Stimulated activated CD8-positive, alpha-beta memory T cell treated with anti-CD3 and anti-CD28 coated beads, Interleukin-2, amount 100 ng/mL, for 48 hours (primary cell): ENCODE measurements at regions not wholly inside any gene's neighbourhood (a gene's known extent, or its start where the extent isn't known, plus 50 kb on each side); places are given as distances from the start of the nearest gene placed in this dataset.
"Not testable (repeated sequence)": the region's sequence is repeated elsewhere in the genome, so short reads cannot be mapped to it uniquely, and the experiment has no call there.

Experiments used
- DNase-seq, 2 donors: peaks; one replicate each; pipeline ENCODE4 v3.0.0-alpha.2; 2020; ENCODE audit warnings: low read depth in 2 of 2

GRCh38 chr1:60274422-60275290, 201.1 kb upstream of the C1orf87 start:
- DNase-seq = no peak

DNA sequence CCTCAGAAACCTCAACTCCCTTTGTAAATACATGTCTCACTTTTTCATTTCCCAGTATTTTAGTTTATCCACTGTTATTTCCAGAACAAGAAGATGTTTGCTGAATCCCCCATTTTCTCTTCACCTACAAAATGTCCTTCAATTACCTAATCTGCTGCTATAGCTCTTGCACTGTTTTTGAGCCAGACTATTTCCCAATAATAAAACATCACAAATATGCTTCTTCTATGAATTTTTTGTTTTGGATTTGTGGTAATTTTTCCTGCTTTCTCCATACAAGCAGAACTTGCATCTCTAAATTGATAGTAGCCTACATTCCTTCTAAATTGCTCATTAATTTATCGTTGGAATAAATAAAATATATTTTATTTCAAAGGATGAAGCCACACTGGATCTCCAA, 199.6 kb upstream of the C1orf87 start:
- no peak for DNase-seq

GRCh38 chr1:60271041-60271440, 197.5 kb upstream of the C1orf87 start:
- DNase-seq = no peak

- no peak for DNase-seq
These were observed 194.9 kb upstream of the C1orf87 start for GRCh38 chr1:60268451-60268850.

GRCh38 chr1:60265560-60266535, 192.3 kb upstream of the C1orf87 start:
- DNase-seq = no peak

DNA sequence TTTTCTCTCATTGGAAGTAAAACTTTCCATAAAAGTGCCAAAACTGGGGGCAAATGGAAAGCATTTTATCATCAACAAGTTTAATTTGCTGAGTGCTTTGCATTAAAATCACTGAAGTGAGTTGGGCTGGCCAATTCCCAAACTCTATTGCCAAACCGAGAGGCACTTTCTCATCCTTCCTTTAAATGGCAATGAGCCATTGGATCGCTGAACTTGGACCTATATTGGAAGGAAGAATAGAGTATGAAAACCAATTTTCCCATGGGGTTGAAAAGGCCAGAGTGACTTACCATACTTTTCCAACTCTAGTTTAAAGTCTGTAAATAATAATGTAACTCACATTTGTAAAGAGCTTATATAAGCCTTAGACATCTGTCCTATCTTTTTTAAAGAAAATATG, 189.1 kb upstream of the C1orf87 start:
- DNase-seq = no peak

GRCh38 chr1:60257531-60257930, 184.0 kb upstream of the C1orf87 start:
- no peak for DNase-seq

DNA sequence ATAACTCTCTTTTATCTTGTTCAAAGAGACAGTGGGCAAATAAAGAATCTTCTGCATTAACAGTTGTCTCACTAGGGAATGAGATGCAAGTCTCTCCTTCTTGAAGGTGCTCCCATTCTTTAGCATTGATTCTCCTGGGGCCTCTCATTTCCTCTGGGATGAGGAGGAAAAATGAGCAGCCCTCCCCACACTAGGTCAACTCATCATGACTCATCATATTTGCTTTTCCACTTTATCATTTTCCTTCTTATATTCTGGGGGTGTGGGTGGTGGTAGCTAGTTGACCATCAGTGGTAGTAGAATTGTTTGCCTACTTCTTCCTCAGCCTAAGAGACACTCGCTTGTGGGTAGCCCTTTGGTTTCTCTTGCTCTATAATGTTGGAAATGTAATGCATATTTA, 182.0 kb upstream of the C1orf87 start:
- DNase-seq = no peak

DNA sequence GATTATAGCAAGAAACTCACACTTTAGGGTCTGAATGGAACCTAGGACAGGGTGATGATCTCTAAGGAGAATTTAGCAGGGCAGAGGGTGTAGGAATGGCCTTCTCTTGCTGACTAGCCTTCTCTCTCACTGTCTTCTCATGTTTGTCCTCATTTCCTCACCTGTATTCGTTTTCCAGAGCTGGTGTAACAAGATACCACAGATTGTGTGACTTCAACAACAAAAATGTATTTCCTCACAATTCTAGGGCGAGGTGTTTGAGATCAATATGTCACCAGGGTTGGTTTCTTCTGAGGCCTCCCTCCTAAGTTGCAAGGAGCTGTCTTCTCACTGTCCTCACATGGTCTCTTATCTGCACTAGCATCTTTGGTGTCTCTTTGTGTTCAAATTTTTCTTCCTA, 177.9 kb upstream of the C1orf87 start:
- no peak for DNase-seq

DNA sequence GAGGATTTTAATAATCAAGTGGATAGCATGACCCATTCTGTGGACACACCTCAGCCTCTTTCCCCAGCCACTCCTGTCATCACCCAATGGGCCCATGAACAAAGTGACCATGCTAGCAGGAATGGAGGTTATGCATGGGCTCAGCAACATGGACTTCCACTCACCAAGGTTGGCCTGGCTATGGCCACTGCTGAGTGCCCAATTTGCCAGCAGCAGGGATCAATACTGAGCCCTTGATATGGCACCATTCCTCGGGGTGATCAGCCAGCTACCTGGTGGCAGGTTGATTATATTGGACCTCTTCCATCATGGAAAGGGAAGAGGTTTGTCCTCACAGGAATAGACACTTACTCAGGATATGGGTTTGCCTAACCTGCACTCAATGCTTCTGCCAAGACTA, 173.9 kb upstream of the C1orf87 start:
- DNase-seq = not testable (repeated sequence)

DNA sequence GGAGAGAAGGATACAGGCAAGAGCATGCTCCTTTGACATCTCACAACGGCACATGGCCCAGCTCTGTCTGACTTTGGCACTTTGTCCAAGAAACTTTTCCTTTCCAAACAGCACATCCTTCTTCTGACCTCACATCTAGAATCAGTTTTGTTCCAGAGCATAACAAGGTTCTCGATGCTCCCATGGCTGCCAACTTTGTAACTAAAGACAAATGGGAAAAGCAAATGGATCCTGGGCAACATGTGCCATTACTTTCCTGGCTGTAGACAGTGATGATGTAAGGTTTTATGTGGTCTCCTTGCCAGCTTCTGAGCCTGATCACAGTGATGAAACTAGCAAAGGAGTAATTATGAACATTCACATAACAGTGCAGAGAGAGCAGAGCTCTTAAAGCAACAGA, 171.8 kb upstream of the C1orf87 start:
- DNase-seq = no peak

GRCh38 chr1:60244906-60245305, 171.3 kb upstream of the C1orf87 start:
- no peak for DNase-seq

DNA sequence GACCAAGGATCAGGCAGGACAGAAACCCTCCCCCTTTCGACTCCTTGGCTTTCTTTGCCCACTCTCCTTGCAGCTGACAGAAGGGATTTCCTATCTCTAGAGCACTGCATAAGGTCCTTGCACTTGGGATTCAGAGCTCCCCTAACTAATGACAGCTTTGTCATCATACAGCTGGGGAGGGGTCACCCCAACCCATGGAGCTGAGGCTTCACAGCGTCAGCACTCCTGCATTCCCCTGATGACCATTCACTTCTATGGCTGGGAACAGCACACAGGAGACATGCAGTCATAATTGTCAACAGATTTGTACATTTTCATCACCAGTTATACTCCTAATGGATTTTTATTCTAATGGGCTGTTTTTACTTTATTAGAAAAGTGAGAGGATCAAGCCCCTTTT, 161.7 kb upstream of the C1orf87 start:
- DNase-seq = no peak

DNA sequence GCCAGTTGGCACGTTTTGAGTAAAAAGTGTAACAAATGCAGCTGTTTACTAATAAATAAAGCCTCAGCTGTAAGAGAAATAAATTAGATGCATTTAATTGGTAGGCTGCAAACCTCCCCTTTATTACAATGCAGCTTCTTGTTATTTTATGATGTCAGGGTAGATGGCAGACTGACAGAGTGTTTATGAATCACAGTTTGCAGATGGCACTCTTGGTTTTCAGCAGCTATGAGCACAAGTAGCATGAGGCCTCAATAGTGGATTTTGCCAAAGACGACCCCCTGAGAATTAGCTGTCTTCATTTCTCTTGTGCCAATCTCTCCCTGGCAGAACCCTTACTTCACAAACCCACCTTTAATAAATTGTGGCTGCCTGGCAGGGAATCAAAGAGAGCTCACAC, 161.2 kb upstream of the C1orf87 start:
- no peak for DNase-seq

DNA sequence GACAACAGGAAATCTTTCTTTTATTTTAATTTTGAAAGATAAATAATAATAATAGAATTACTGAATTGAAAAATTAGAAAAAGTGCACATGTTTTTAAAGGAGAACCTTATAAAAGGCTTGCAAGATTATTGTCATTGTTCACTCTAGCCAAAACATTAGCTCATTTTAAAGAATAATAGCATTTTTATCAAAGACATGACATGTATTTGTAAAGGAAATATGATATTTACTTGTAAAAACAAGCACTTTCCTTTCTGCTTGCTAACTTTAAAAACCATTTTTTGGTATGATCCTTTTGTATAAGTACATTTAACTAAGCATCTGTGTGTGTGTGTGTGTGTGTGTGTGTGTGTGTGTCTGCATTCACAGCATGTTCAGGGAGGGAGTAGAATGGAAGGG, 156.3 kb upstream of the C1orf87 start:
- no peak for DNase-seq

DNA sequence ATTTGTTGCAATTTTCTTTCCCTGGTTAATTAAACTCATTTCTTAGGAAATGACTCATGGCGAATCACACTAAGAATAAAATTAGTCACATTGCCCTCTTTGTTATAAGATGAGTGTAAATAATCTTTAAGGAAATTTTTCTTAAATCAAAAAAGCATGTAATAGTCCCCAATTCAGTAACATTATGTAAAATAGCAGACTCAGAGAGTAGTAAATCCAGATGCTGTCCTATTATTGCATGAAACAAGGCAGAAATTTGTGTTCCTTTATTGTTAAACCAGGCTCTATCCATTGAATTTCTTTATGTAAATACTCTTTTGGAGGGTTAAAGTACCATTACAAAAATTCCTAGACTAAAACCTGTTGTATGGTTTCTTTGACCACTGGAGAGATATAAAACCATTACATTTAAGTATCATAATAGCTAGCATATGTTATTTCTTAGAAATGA, 154.5 kb upstream of the C1orf87 start:
- no peak for DNase-seq

DNA sequence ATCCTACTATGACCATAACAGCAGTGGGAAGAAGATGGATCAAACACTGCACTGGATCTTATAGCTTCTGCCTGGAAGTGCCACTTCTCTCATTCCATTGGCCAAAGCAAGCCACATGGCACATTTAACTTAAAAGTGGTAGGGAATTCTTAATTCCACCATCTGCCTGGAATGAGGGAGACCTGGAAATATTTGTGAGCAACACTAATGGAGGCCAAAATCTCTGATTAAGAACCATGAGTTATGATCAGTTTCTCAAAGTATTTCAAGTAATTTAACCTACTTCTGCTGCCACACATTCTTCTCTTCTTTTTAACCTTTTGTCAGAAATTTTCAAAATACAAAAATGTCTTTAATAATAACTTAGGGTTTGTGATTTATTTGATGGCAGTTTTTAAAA, 154.0 kb upstream of the C1orf87 start:
- no peak for DNase-seq

- DNase-seq = no peak
These were observed 151.9 kb upstream of the C1orf87 start for GRCh38 chr1:60225486-60225885.

- no peak for DNase-seq
These were observed 151.0 kb upstream of the C1orf87 start for GRCh38 chr1:60224523-60224922.

- no peak for DNase-seq
These were observed 149.6 kb upstream of the C1orf87 start for GRCh38 chr1:60223158-60223557.

GRCh38 chr1:60222360-60223115, 149.0 kb upstream of the C1orf87 start:
- no peak for DNase-seq

GRCh38 chr1:60213253-60213652, 139.7 kb upstream of the C1orf87 start:
- DNase-seq = no peak
